H1 (cell line): ENCODE measurements at regions not wholly inside any gene's neighbourhood (a gene's known extent, or its start where the extent isn't known, plus 50 kb on each side); places are given as distances from the start of the nearest gene placed in this dataset.
A peak's percentile ranks its signal among the peaks of the same experiment; 100 is the strongest.

ENCODE experiments used
- CTCF ChIA-PET: fragments of 300-600 bp; sonication (Branson Sonifier 250); formaldehyde crosslinking; loops from one replicate; lab custom pipeline; 2021; ENCODE audit not compliant: partially characterized antibody; lab: Charles Lee
- POLR2A ChIA-PET: fragments of 300-600 bp; sonication (Branson Sonifier 250); formaldehyde crosslinking; loops from one replicate; lab custom pipeline; 2021; ENCODE audit warnings: inconsistent platforms; ENCODE audit not compliant: partially characterized antibody; lab: Charles Lee
- DNase-seq, 2 experiments: peaks; one replicate each; pipeline versions ENCODE4 v3.0.0 to v3.0.0-alpha.2; 2010 to 2022; ENCODE audit warnings: low spot score in 2 of 2, low read depth in 1 of 2, mixed read lengths in 1 of 2
- FAIRE-seq: peaks from 2 replicates; lab custom pipeline; 2011; peaks lifted over from hg19 to GRCh38; lab: Jason Lieb, UNC
- H2AFZ ChIP-seq: 2 replicates; pipeline ENCODE4 v1.8.1; 2012; ENCODE audit warnings: low read length, inconsistent platforms
- H2AK5ac ChIP-seq: 2 replicates; pipeline ENCODE4 v1.6.1; 2013; ENCODE audit warnings: low read depth, low read length
- H2BK120ac ChIP-seq: replicated peaks from 2 replicates; pipeline ENCODE3; 2013; ENCODE audit warnings: low read depth, low read length, inconsistent platforms
- H2BK12ac ChIP-seq: 2 replicates; pipeline ENCODE4 v1.6.1; 2013; ENCODE audit warnings: low read depth, low read length
- H2BK15ac ChIP-seq: 2 replicates; pipeline ENCODE4 v1.6.1; 2013; ENCODE audit warnings: low read length
- H2BK20ac ChIP-seq: 2 replicates; pipeline ENCODE4 v1.6.1; 2013; ENCODE audit warnings: low read length
- H2BK5ac ChIP-seq: 2 replicates; pipeline ENCODE4 v1.6.1; 2013; ENCODE audit warnings: low read depth, low read length
- H3K14ac ChIP-seq: 2 replicates; pipeline ENCODE4 v1.6.1; 2013; ENCODE audit warnings: inconsistent platforms; ENCODE audit not compliant: insufficient read length
- H3K18ac ChIP-seq: 2 replicates; pipeline ENCODE4 v1.6.1; 2013; ENCODE audit warnings: low read length; ENCODE audit errors: extremely low read depth
- H3K23ac ChIP-seq: 2 replicates; pipeline ENCODE4 v1.6.1; 2013; ENCODE audit warnings: inconsistent platforms; ENCODE audit not compliant: insufficient read length
- H3K23me2 ChIP-seq: 2 replicates; pipeline ENCODE4 v1.6.1; 2013; ENCODE audit warnings: low read depth, low read length
- H3K27ac ChIP-seq: 2 replicates; pipeline ENCODE4 v1.6.1; 2011; ENCODE audit warnings: low read depth, low read length, inconsistent platforms
- H3K27me3 ChIP-seq, 4 experiments: replicated peaks in 1 of 4; 1 replicate in 1 of 4; 2 replicates in 3 of 4; pipeline versions ENCODE4 v1.6.1 to v1.8.1; 2011 to 2013; ENCODE audit warnings: low read length in 3 of 4, mild to moderate bottlenecking in 3 of 4, inconsistent platforms in 2 of 4, mixed read lengths in 2 of 4, moderate library complexity in 1 of 4; ENCODE audit not compliant: control insufficient read depth in 3 of 4, insufficient read depth in 3 of 4; ENCODE audit errors: extremely low read depth in 1 of 4
- H3K36me3 ChIP-seq, 4 experiments: 2 replicates each; pipeline versions ENCODE4 v1.6.1 to v1.8.1; 2011 to 2013; ENCODE audit warnings: mild to moderate bottlenecking in 4 of 4, low read length in 3 of 4, moderate library complexity in 2 of 4, control low read depth in 1 of 4, inconsistent platforms in 1 of 4; ENCODE audit not compliant: insufficient read depth in 4 of 4, control insufficient read depth in 2 of 4
- H3K4ac ChIP-seq: replicated peaks from 2 replicates; pipeline ENCODE3; 2013; ENCODE audit warnings: low read length, low read depth, mixed read lengths, inconsistent platforms; ENCODE audit not compliant: insufficient read length
- H3K4me1 ChIP-seq, 4 experiments: replicated peaks in 1 of 4; 1 replicate in 1 of 4; 2 replicates in 3 of 4; pipeline versions ENCODE4 v1.6.1 to v1.8.1; 2011 to 2013; ENCODE audit warnings: low read length in 3 of 4, inconsistent platforms in 2 of 4, mixed read lengths in 1 of 4; ENCODE audit not compliant: insufficient read depth in 4 of 4, control insufficient read depth in 3 of 4
- H3K4me2 ChIP-seq, 2 experiments: 2 replicates each; pipeline versions ENCODE4 v1.6.1 to v1.8.1; 2011 to 2013; ENCODE audit warnings: low read depth in 2 of 2, low read length in 2 of 2, control low read depth in 1 of 2, inconsistent platforms in 1 of 2, mild to moderate bottlenecking in 1 of 2; ENCODE audit not compliant: insufficient read depth in 1 of 2
- H3K4me3 ChIP-seq, 4 experiments: fragments of 200-600, 300-600 bp in 1 of 4; sonication (generic), shearing (Covaris generic), sonication (Bioruptor Twin) in 1 of 4; 2 replicates each; pipeline versions ENCODE4 v1.5.1 to v1.8.1; 2011 to 2016; ENCODE audit warnings: low read length in 4 of 4, low read depth in 3 of 4, control low read depth in 2 of 4, inconsistent platforms in 2 of 4, mild to moderate bottlenecking in 2 of 4, mixed read lengths in 1 of 4, moderate library complexity in 1 of 4; ENCODE audit not compliant: insufficient read depth in 2 of 4; ENCODE audit errors: extremely low read depth in 1 of 4
- H3K56ac ChIP-seq: replicated peaks from 2 replicates; pipeline ENCODE3; 2013; ENCODE audit warnings: low read depth, mild to moderate bottlenecking, mixed read lengths, low read length, inconsistent platforms; ENCODE audit not compliant: insufficient read length
- H3K79me1 ChIP-seq: 2 replicates; pipeline ENCODE4 v1.6.1; 2013; ENCODE audit warnings: low read depth, low read length, control low read depth
- H3K79me2 ChIP-seq, 2 experiments: 2 replicates each; pipeline versions ENCODE4 v1.6.1 to v1.8.1; 2012 to 2013; ENCODE audit warnings: low read length in 2 of 2, mild to moderate bottlenecking in 2 of 2, inconsistent platforms in 1 of 2; ENCODE audit not compliant: insufficient read depth in 2 of 2, control insufficient read depth in 1 of 2
- H3K9ac ChIP-seq, 4 experiments: replicated peaks in 1 of 4; 1 replicate in 1 of 4; 2 replicates in 3 of 4; pipeline versions ENCODE4 v1.6.1 to v1.8.1; 2011 to 2013; ENCODE audit warnings: low read depth in 3 of 4, low read length in 3 of 4, control low read depth in 2 of 4, mild to moderate bottlenecking in 2 of 4, moderate library complexity in 2 of 4, inconsistent platforms in 1 of 4; ENCODE audit errors: extremely low read depth in 1 of 4
- H3K9me3 ChIP-seq, 2 experiments: 2 replicates each; pipeline versions ENCODE4 v1.6.1 to v1.8.1; 2012 to 2013; ENCODE audit warnings: mild to moderate bottlenecking in 2 of 2, moderate library complexity in 2 of 2, control low read depth in 1 of 2, inconsistent platforms in 1 of 2, low read depth in 1 of 2, low read length in 1 of 2, mixed read lengths in 1 of 2; ENCODE audit not compliant: insufficient read depth in 2 of 2
- H4K20me1 ChIP-seq, 2 experiments: replicated peaks in 1 of 2; 2 replicates each; pipeline versions ENCODE3 to v1.8.1; 2011 to 2013; ENCODE audit warnings: inconsistent platforms in 2 of 2, low read length in 2 of 2, mild to moderate bottlenecking in 1 of 2; ENCODE audit not compliant: insufficient read depth in 2 of 2, control insufficient read depth in 1 of 2
- H4K5ac ChIP-seq: 2 replicates; pipeline ENCODE4 v1.6.1; 2013; ENCODE audit warnings: low read length, low read depth, mixed read lengths, inconsistent platforms; ENCODE audit not compliant: insufficient read length
- H4K8ac ChIP-seq: 2 replicates; pipeline ENCODE4 v1.8.0; 2013; ENCODE audit warnings: mild to moderate bottlenecking, moderate library complexity, low read length, inconsistent platforms; ENCODE audit not compliant: insufficient read depth; ENCODE audit errors: extremely low read depth
- H4K91ac ChIP-seq: replicated peaks from 2 replicates; pipeline ENCODE3; 2013; ENCODE audit warnings: low read length, mixed read lengths, inconsistent platforms; ENCODE audit not compliant: insufficient read length
- CBX5 ChIP-seq: fragments of 300-800, 300-1000 bp; sonication (generic); IDR thresholded peaks from 2 replicates; pipeline ENCODE4 v1.7.1; 2016; ENCODE audit warnings: antibody characterized with exemption, low read length, low read depth
- EGR1 ChIP-seq: IDR thresholded peaks from 2 replicates; pipeline ENCODE4 v1.6.1; 2011; ENCODE audit warnings: low read depth, low read length, borderline replicate concordance
- EP300 ChIP-seq, 2 experiments: IDR thresholded peaks; 1 replicate in 1 of 2; 2 replicates in 1 of 2; pipeline ENCODE4 v1.6.1; 2011 to 2012; ENCODE audit warnings: low read depth in 2 of 2, low read length in 2 of 2, mild to moderate bottlenecking in 2 of 2, borderline replicate concordance in 1 of 2, inconsistent platforms in 1 of 2, moderate library complexity in 1 of 2
- EZH2 ChIP-seq: fragments of 200-600 bp; sonication (generic); IDR thresholded peaks from 2 replicates; pipeline ENCODE4 v1.7.1; 2012; ENCODE audit warnings: low read depth, mild to moderate bottlenecking, moderate library complexity, low read length, inconsistent platforms; ENCODE audit not compliant: severe bottlenecking
- NRF1 ChIP-seq: IDR thresholded peaks from 2 replicates; pipeline ENCODE4 v1.6.1; 2011; ENCODE audit warnings: mild to moderate bottlenecking, low read depth, low read length, improper control_type of control experiment
- RXRA ChIP-seq: IDR thresholded peaks from 2 replicates; pipeline ENCODE4 v1.6.1; 2011; ENCODE audit warnings: low read depth, mild to moderate bottlenecking, low read length, moderate library complexity; ENCODE audit not compliant: insufficient read depth
- SUZ12 ChIP-seq: fragments of 200-600 bp; sonication (generic); IDR thresholded peaks from 2 replicates; pipeline ENCODE4 v1.6.1; 2012; ENCODE audit warnings: mild to moderate bottlenecking, inconsistent platforms, low read length, moderate library complexity, mixed read lengths
- TEAD4 ChIP-seq: IDR thresholded peaks from 2 replicates; pipeline ENCODE4 v1.6.1; 2012; ENCODE audit warnings: low read depth, low read length, inconsistent platforms, mixed read lengths
- WGBS, 2 experiments: shearing (Covaris generic) in 1 of 2; methylation state at CpG; one replicate each; pipeline versions ENCODE4 v1.1.6 to v1.1.7; 2013 to 2015; ENCODE audit warnings: low lambda C conversion rate in 2 of 2, mixed read lengths in 2 of 2, inconsistent platforms in 1 of 2, low coverage in 1 of 2, missing lambda C conversion rate in 1 of 2; ENCODE audit not compliant: insufficient replicate concordance in 2 of 2, insufficient coverage in 1 of 2, insufficient read length in 1 of 2; ENCODE audit errors: extremely low coverage in 1 of 2, missing lambda C conversion rate in 1 of 2; 5-methylcytosine and 5-hydroxymethylcytosine counted together
- TF ChIP-seq, protein P1 (sequence below): IDR thresholded peaks from 2 replicates; pipeline ENCODE4 v1.6.1; 2011; ENCODE audit warnings: low read depth, mild to moderate bottlenecking, low read length; ENCODE audit not compliant: insufficient read depth
- TF ChIP-seq, protein P2 (sequence below): IDR thresholded peaks from 2 replicates; pipeline ENCODE4 v1.6.1; 2011; ENCODE audit warnings: low read length, improper control_type of control experiment

DNA sequence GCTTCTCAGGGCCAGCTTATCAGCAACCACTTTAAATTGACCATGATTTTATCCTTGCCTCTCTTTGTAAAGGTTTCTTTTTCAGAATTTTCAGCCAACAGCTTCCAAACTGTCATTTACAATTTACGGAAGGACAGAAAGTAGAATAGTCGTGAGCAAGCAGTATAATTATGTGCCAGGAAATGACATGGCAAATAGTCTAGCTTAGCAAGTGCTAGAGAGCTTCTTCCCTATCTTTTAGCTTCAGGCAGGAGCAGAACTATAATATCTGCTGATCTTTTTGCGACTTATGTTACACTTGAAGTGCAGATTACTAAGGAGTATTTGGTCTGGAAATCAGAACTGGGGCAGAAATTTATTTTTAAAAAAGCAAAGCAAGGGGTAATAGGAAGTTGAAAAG lies 123.0 kb upstream of the AP1S2 start:
- Histone ChIP-seq H4K8ac (no peak overlapping the region), H3K14ac (no peak overlapping the region), H3K79me2 (no peaks in the 10 kb centered on the region), H4K91ac (no peak overlapping the region), H3K4me3 (no peak overlapping the region), H3K36me3 (no peaks in the 10 kb centered on the region), H2BK15ac (no peak overlapping the region), H3K4me2 (no peak overlapping the region), H3K79me1 (no peaks in the 10 kb centered on the region), H2BK5ac (no peak overlapping the region), H3K27me3 (no peaks in the 10 kb centered on the region), H2BK20ac (0 out of 2 replicates have a peak overlapping the region, but pooled peaks have one; percentile 6), H4K5ac (no peak overlapping the region), H3K4me1 (no peaks in the 10 kb centered on the region), H4K20me1 (no peaks in the 10 kb centered on the region), H2BK12ac (no peak overlapping the region), H2AFZ (no peak overlapping the region), H3K23me2 (no peaks in the 10 kb centered on the region), H2AK5ac (no peak overlapping the region), H3K27ac (no peak overlapping the region), H2BK120ac (no peak overlapping the region), H3K9ac (no peak overlapping the region), H3K18ac (no peak overlapping the region), H3K4ac (no peak overlapping the region), H3K9me3 (no peaks in the 10 kb centered on the region), H3K23ac (no peak overlapping the region), H3K56ac (no peak overlapping the region)
- POLR2A ChIA-PET = no interaction called here
- DNase-seq (no peak), FAIRE-seq (no peak)
- TF ChIP-seq EZH2 (no peak), EGR1 (no peak), EP300 (IDR thresholded peaks at IDR 0.05; ENCODE audit: borderline replicate concordance in 1 of 2, low read depth in 2 of 2, low read length in 2 of 2) (no peak), SUZ12 (no peak), TEAD4 (no peak), NRF1 (no peak), RXRA (no peak), CBX5 (no peak)
- TF ChIP-seq, protein P1, sequence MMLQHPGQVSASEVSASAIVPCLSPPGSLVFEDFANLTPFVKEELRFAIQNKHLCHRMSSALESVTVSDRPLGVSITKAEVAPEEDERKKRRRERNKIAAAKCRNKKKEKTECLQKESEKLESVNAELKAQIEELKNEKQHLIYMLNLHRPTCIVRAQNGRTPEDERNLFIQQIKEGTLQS = no peak
- TF ChIP-seq, protein P2, sequence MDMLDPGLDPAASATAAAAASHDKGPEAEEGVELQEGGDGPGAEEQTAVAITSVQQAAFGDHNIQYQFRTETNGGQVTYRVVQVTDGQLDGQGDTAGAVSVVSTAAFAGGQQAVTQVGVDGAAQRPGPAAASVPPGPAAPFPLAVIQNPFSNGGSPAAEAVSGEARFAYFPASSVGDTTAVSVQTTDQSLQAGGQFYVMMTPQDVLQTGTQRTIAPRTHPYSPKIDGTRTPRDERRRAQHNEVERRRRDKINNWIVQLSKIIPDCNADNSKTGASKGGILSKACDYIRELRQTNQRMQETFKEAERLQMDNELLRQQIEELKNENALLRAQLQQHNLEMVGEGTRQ = no peak
- CTCF ChIA-PET = interaction anchor here (1.0 kb wide), 1 partner anchor 11 kb away, joined by 3 read pairs; no protein-coding TSS in a partner anchor
- WGBS, 2 experiments = 94% methylated on average over 3 of the region's 3 CpGs; no CpG with 5 or more reads in 1 of the 2 experiments
